Heart right ventricle (tissue), 16 donors: ENCODE measurements at regions not wholly inside any gene's neighbourhood (a gene's known extent, or its start where the extent isn't known, plus 50 kb on each side); places are given as distances from the start of the nearest gene placed in this dataset.
A peak's percentile ranks its signal among the peaks of the same experiment; 100 is the strongest.

ENCODE experiments used
- ATAC-seq, 8 donors: fragments of 200-7000 bp; cut with Tn5 transposase; one replicate each; pipeline ENCODE4 v1.9.1; 2020; ENCODE audit warnings: mild to moderate bottlenecking in 8 of 8, moderate library complexity in 8 of 8, moderate number of reproducible peaks in 1 of 8
- DNase-seq, 2 donors: peaks; one replicate each; pipeline ENCODE4 v3.0.0-alpha.2; 2020
- H3K27ac ChIP-seq, 10 donors: fragments of 200-600 bp; sonication (generic) in 2 of 10; one replicate each; pipeline versions ENCODE4 v1.5.0 to v1.8.0; 2020 to 2022; ENCODE audit warnings: mild to moderate bottlenecking in 3 of 10
- H3K27me3 ChIP-seq, 7 donors: fragments of 200-600 bp; one replicate each; pipeline ENCODE4 v1.8.0; 2021 to 2022; ENCODE audit warnings: mild to moderate bottlenecking in 2 of 7
- H3K36me3 ChIP-seq, 9 donors: fragments of 200-600 bp; sonication (generic) in 1 of 9; one replicate each; pipeline versions ENCODE4 v1.5.0 to v1.8.0; 2020 to 2022; ENCODE audit warnings: mild to moderate bottlenecking in 2 of 9
- H3K4me1 ChIP-seq, 9 donors: fragments of 200-600 bp; sonication (generic) in 1 of 9; one replicate each; pipeline versions ENCODE4 v1.5.0 to v1.8.0; 2020 to 2022; ENCODE audit warnings: mild to moderate bottlenecking in 4 of 9
- H3K4me3 ChIP-seq, 10 donors: fragments of 200-600 bp; sonication (generic) in 2 of 10; one replicate each; pipeline versions ENCODE4 v1.5.0 to v1.8.0; 2020 to 2022; ENCODE audit warnings: mild to moderate bottlenecking in 7 of 10, moderate library complexity in 2 of 10
- H3K9me3 ChIP-seq, 11 donors: fragments of 200-600 bp in 10 of 11; sonication (generic) in 2 of 11; one replicate each; pipeline versions ENCODE4 v1.5.0 to v1.8.0; 2013 to 2022; ENCODE audit warnings: mild to moderate bottlenecking in 2 of 11, control low read depth in 1 of 11, moderate library complexity in 1 of 11
- WGBS, 2 donors: extraction: QIAGEN DNeasy Blood & Tissue Kit; methylation state at CpG; one replicate each; pipeline ENCODE4 v1.1.7; 2013; ENCODE audit warnings: inconsistent platforms in 1 of 2; 5-methylcytosine and 5-hydroxymethylcytosine counted together
- intact Hi-C, 10 donors: fragments of 100-400 bp; cut with DNase I; formaldehyde crosslinking; loops; one replicate each; pipeline versions ENCODE4 v1.11.1 to v1.14.2; 2022
- TF ChIP-seq, protein P1 (sequence below), 9 donors: fragments of 200-600 bp; sonication (generic) in 2 of 9; IDR thresholded peaks; one replicate each; pipeline versions ENCODE4 v1.5.0 to v1.8.0; 2021 to 2022; ENCODE audit warnings: antibody characterized with exemption in 9 of 9, mild to moderate bottlenecking in 5 of 9, moderate library complexity in 1 of 9
- donor health status: Arrhythmogenic right ventricular cardiomyopathy.
- donor health status: ischemic (EF 13 %, LVEDD 7.1; RV severe dilation, severe dysfunction).
- donor health status: healthy with polysubstance abuse.
- donor health status: DM: no; HTN: yes; CAD: no.
- donor health status: DM: no; HTN: no; CAD: no.
- donor health status: ischemic (EF 25% LVEDD 6.9; RV normal size, moderate dysfunction).
- donor health status: ischemic (EF 25% LVEDD 5.7; RV mildly dilated, moderate dysfunction).
- donor health status: healthy.
- donor health status: DM: yes; HTN: yes; CAD: no.
- donor health status: Ischemic cardiomyopathy.
- donor health status: ischemic (EF 35%, LVEDD 5.7; RV mildly dilated, moderate dysfunction).
- donor health status: nonischemic (EF 11% LVEDD 7.7; RV severe dilation, severe dysfunction).
- donor health status: DM: yes; HTN: yes; CAD: no.
- donor health status: PGD.
- donor health status: ischemic (EF 29% LVEDD 5.4; RV normal size, mild dysfunction).
- donor health status: nonischemic (EF 23%, LVEDD 6.1; RV moderate dilation, normal function).

DNA sequence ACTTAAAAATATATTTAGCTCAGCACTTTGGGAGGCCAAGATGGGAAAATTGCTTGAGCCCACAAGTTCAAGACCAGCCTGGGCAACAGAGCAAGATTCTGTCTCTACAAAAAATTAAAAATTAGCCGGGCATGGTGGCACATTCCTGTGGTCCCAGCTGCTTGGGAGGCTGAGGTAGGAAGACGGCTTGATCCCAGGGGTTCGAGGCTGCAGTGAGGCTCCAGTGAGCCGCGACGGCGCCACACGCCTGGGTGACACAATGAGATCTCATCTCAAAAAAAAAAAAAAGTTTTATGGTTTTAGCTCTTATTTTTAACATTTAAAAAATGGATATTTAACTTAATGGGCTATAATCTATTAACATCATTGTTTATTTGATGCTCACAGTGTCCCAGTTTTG, 97.2 kb upstream of the RIPOR2 start:
- ATAC-seq (no peak), DNase-seq (no peak)
- H3K4me1 ChIP-seq, result peaks cover 0 to 29% (median 0%) of the 10 kb centered on the region in 9 donors
- H3K27ac ChIP-seq, result no peak overlapping the region
- no peaks in the 10 kb centered on the region for H3K27me3 ChIP-seq
- TF ChIP-seq, protein P1, sequence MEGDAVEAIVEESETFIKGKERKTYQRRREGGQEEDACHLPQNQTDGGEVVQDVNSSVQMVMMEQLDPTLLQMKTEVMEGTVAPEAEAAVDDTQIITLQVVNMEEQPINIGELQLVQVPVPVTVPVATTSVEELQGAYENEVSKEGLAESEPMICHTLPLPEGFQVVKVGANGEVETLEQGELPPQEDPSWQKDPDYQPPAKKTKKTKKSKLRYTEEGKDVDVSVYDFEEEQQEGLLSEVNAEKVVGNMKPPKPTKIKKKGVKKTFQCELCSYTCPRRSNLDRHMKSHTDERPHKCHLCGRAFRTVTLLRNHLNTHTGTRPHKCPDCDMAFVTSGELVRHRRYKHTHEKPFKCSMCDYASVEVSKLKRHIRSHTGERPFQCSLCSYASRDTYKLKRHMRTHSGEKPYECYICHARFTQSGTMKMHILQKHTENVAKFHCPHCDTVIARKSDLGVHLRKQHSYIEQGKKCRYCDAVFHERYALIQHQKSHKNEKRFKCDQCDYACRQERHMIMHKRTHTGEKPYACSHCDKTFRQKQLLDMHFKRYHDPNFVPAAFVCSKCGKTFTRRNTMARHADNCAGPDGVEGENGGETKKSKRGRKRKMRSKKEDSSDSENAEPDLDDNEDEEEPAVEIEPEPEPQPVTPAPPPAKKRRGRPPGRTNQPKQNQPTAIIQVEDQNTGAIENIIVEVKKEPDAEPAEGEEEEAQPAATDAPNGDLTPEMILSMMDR (IDR thresholded peaks at IDR 0.05), result no peak
- H3K4me3 ChIP-seq, result no peak overlapping the region
- intact Hi-C loops, result no loop called here
- no peaks in the 10 kb centered on the region for H3K9me3 ChIP-seq
- WGBS, 2 donors, result 96 to 97% methylated on average over 8 of the region's 8 CpGs
- H3K36me3 ChIP-seq, result no peaks in the 10 kb centered on the region

DNA sequence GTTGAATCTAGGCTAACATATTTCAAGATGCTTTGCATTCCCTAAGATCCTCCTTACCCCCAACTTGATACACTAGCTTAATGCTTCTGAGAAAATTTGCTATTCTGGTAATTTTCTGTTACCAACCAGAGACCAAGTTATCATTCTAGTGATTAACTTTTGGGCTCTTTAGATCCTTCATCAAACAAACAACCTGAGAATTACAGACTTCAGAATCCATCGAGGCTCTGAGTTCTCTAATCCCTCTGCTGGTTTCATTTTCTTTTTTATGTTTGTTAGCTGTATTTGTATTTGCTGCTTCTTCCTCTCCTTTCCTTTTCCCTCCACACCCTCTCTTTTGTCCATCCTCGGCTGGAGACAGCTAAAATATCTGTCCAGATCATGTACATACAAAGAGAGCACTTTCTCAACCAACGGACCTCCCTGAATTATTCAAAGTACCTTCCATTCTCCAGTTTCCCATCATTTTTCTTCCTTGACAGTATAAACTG, 98.7 kb upstream of the RIPOR2 start:
- intact Hi-C loops, result no loop called here
- ATAC-seq (no peak), DNase-seq (no peak)
- no peaks in the 10 kb centered on the region for H3K36me3 ChIP-seq
- no peaks in the 10 kb centered on the region for H3K27me3 ChIP-seq
- H3K4me3 ChIP-seq, result peak overlapping the region in 3 of 10 donors; percentile 4 to 41 (median 8)
- 55 to 60% methylated on average over 3 of the region's 3 CpGs for WGBS, 2 donors
- H3K9me3 ChIP-seq, result peaks cover 0 to 5% (median 0%) of the 10 kb centered on the region in 11 donors
- peaks cover 0 to 37% (median 0%) of the 10 kb centered on the region in 9 donors for H3K4me1 ChIP-seq
- peak overlapping the region in 1 of 10 donors; percentile 83 for H3K27ac ChIP-seq
- TF ChIP-seq, protein P1 (IDR thresholded peaks at IDR 0.05), result no peak

DNA sequence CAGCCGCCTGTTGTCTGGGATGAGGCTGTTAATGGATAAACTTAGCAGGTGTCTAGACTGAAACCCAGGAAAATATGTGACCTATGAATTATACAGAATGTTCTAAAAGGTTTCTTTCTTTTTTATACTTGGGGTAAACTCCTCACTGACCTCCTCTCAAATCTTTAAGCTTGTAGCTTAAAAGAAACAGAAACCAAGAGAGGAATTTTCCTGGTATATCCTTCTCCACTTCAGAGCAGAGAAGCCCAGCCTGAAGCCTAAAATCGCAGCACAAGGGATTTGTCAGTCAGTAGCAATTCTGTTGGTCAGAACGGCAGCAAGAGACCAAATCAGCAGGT, 99.4 kb upstream of the RIPOR2 start:
- H3K9me3 ChIP-seq, result peaks cover 0 to 5% (median 0%) of the 10 kb centered on the region in 11 donors
- DNase-seq (no peak), ATAC-seq (no peak)
- TF ChIP-seq, protein P1 (IDR thresholded peaks at IDR 0.05), result no peak
- H3K36me3 ChIP-seq, result no peaks in the 10 kb centered on the region
- peak overlapping the region in 2 of 10 donors; percentile 33 to 83 for H3K27ac ChIP-seq
- intact Hi-C loops, result no loop called here
- 61 to 63% methylated on average over 3 of the region's 3 CpGs for WGBS, 2 donors
- no peaks in the 10 kb centered on the region for H3K27me3 ChIP-seq
- peak overlapping the region in 2 of 10 donors; percentile 4 to 41 for H3K4me3 ChIP-seq
- peaks cover 0 to 37% (median 0%) of the 10 kb centered on the region in 9 donors for H3K4me1 ChIP-seq

DNA sequence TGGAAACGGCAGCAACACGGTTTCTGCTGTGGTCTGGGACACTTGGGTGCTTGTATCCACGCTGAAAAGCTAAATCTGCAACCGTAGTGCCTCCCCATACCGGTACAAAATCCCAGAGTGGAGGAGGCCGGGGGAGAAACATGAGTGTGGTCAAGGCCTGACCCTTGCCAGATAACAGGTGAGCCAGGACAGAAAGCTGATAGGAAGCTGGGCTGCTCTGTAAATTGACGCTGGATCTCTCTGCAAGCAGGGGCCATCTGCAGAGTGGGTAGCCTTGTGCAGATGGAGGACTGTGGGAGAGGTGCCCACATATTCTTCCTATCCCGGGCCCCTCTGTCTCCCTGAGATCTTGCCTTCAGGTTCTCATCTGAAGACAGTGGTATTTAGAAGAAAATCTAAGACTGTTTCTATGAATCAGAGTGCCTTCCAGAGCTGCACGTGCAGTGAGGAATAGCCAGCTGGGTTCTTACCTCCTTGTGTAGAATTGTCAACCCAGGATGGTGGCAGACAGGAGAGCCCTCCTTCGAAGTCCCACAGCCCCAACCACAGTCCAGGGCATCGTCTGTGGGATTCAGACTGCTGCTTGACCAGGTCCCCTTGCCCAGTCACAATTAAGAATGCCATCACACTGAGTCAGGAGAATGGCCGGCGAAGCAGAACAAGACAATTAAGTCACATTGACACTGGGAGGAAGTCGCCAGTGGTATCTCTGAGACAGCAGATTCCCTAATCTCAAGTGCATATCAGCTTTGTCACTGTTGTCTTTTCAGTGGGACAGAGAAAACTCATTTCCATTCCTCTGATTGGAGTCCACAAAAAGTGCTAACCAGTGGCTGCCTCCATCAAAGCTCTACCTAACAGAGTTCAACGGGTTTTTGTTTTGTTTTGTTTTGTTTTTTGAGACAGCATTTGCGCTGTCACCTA, 100.0 kb upstream of the RIPOR2 start:
- H3K4me3 ChIP-seq, result peak overlapping the region in 1 of 10 donors; percentile 41
- no peak for DNase-seq
- H3K9me3 ChIP-seq, result peaks cover 0 to 5% (median 0%) of the 10 kb centered on the region in 11 donors
- WGBS, 2 donors, result 66 to 67% methylated on average over 16 of the region's 16 CpGs
- H3K4me1 ChIP-seq, result peaks cover 0 to 41% (median 0%) of the 10 kb centered on the region in 9 donors
- ATAC-seq, result no peak
- intact Hi-C loops, result no loop called here
- H3K27ac ChIP-seq, result peak overlapping the region in 2 of 10 donors; percentile 33 to 83
- H3K27me3 ChIP-seq, result no peaks in the 10 kb centered on the region
- TF ChIP-seq, protein P1 (IDR thresholded peaks at IDR 0.05), result no peak
- no peaks in the 10 kb centered on the region for H3K36me3 ChIP-seq
